ENCODE measurements at regions not wholly inside any gene's neighbourhood (a gene's known extent, or its start where the extent isn't known, plus 50 kb on each side); places are given as distances from the start of the nearest gene placed in this dataset.

GRCh38 chr9:17978773-17979172 lies 399.9 kb downstream of the SH3GL2 start:
- H4K8ac ChIP-seq (ENCODE audit: low read depth in 2 of 2, low read length in 2 of 2) = no peak overlapping the region
- no peaks in the 10 kb centered on the region for H3K79me1 ChIP-seq (ENCODE audit: low read depth in 1 of 2, low read length in 2 of 2)
- ChIA-PET CTCF (no interaction called here), POLR2A (ENCODE audit: unreplicated experiment) (no interaction called here)
- no peak overlapping the region for H2BK20ac ChIP-seq (ENCODE audit: low read depth, low read length)
- H2AK9ac ChIP-seq (replicated peaks; ENCODE audit: low read depth, low read length, poor library complexity) = no peak overlapping the region
- dilution Hi-C loops (cut with HindIII; ENCODE audit: low sequenced_read_pairs, unreplicated experiment) (no loop called here), intact Hi-C loops (cut with micrococcal nuclease) (loop anchor here (10.0 kb wide), 1 partner anchor 64 kb away; no protein-coding TSS in a partner anchor), in situ Hi-C loops (cut with MboI; ENCODE audit: low sequenced_read_pairs) (no loop called here)
- no peak overlapping the region for H3K23ac ChIP-seq (ENCODE audit: low read depth, low read length)
- H2AK5ac ChIP-seq (ENCODE audit: low read depth, low read length) = no peak overlapping the region
- no peak overlapping the region for H4K91ac ChIP-seq (ENCODE audit: insufficient read depth, low read depth, low read length)
- no peaks in the 10 kb centered on the region; the same call in 1 of the 2 replicates for H3K9me3 ChIP-seq (ENCODE audit: control insufficient read depth, insufficient read depth, low read length)
- no peak overlapping the region for H3K4ac ChIP-seq (ENCODE audit: low read depth, low read length)
- H2BK15ac ChIP-seq (ENCODE audit: low read depth, low read length) = no peak overlapping the region
- H3K9me1 ChIP-seq (ENCODE audit: insufficient read depth, low read length) = no peaks in the 10 kb centered on the region
- H3K27ac ChIP-seq (ENCODE audit: insufficient read depth, low read length) = no peak overlapping the region
- H4K20me1 ChIP-seq (ENCODE audit: insufficient read depth, low read length) = no peaks in the 10 kb centered on the region
- no peak overlapping the region for H2AFZ ChIP-seq (replicated peaks; ENCODE audit: low read length, poor library complexity)
- no peaks in the 10 kb centered on the region for H3K27me3 ChIP-seq (ENCODE audit: control insufficient read depth, insufficient read depth, low read length)
- no peak overlapping the region for H3K14ac ChIP-seq (replicated peaks; ENCODE audit: low read depth, low read length)
- H3K4me2 ChIP-seq (ENCODE audit: low read depth, low read length) = no peak overlapping the region
- ATAC-seq (ENCODE audit: low read depth) (no peak), DNase-seq (no peak)
- no peak overlapping the region for H3K18ac ChIP-seq (ENCODE audit: low read depth, low read length)
- no peak overlapping the region for H4K5ac ChIP-seq (ENCODE audit: low read depth, low read length)
- H3K9ac ChIP-seq (ENCODE audit: low read depth, low read length) = no peak overlapping the region
- no peak overlapping the region for H3K4me3 ChIP-seq (ENCODE audit: insufficient read depth, low read depth, low read length)
- TF ChIP-seq CHD1 (IDR thresholded peaks at IDR 0.05; ENCODE audit: low read depth, low read length) = no peak
- TF ChIP-seq MXI1 (IDR thresholded peaks at IDR 0.05; ENCODE audit: borderline replicate concordance, low read depth, low read length) = no peak
- no peak for TF ChIP-seq RFX5 (IDR thresholded peaks at IDR 0.05; ENCODE audit: low read depth, low read length)
- no peaks in the 10 kb centered on the region for H3K36me3 ChIP-seq (ENCODE audit: control insufficient read depth, insufficient read depth, low read length)
- no TSS peak for BruUV-seq (replicated peaks)
- no peak overlapping the region for H2BK5ac ChIP-seq (ENCODE audit: low read depth, low read length, poor library complexity, severe bottlenecking)
- H2BK120ac ChIP-seq (ENCODE audit: low read depth, low read length) = no peak overlapping the region
- no CpG with 5 or more reads among the region's 2 CpGs for WGBS, 2 experiments (ENCODE audit: extremely low coverage in 2 of 2, insufficient read length in 1 of 2)
- H3K4me1 ChIP-seq (ENCODE audit: control insufficient read depth, insufficient read depth, low read length) = no peaks in the 10 kb centered on the region
- H3K56ac ChIP-seq (ENCODE audit: extremely low read depth, insufficient read depth, low read length) = no peak overlapping the region
